Bronchial epithelial cell (primary cell): ENCODE measurements at regions not wholly inside any gene's neighbourhood (a gene's known extent, or its start where the extent isn't known, plus 50 kb on each side); places are given as distances from the start of the nearest gene placed in this dataset.

ENCODE experiments used
- DNase-seq: peaks from one replicate; pipeline ENCODE4 v3.0.0-alpha.2; 2010; ENCODE audit warnings: low read depth
- FAIRE-seq: peaks from 2 replicates; lab custom pipeline; 2011; peaks lifted over from hg19 to GRCh38; lab: Jason Lieb, UNC
- H3K27me3 ChIP-seq: 2 replicates; pipeline ENCODE4 v1.5.1; 2011; ENCODE audit warnings: low read length; ENCODE audit not compliant: control insufficient read depth, insufficient read depth
- H3K36me3 ChIP-seq: 2 replicates; pipeline ENCODE4 v1.5.1; 2011; ENCODE audit warnings: low read length; ENCODE audit not compliant: control insufficient read depth, insufficient read depth
- H3K4me3 ChIP-seq: 2 replicates; pipeline ENCODE4 v1.5.1; 2011; ENCODE audit warnings: mild to moderate bottlenecking, low read depth, low read length, control low read depth
- TF ChIP-seq, protein P1 (sequence below): IDR thresholded peaks from 2 replicates; pipeline ENCODE4 v1.5.1; 2011; ENCODE audit warnings: mild to moderate bottlenecking, moderate library complexity, low read length, control low read depth, inconsistent platforms; ENCODE audit not compliant: insufficient read depth, severe bottlenecking

DNA sequence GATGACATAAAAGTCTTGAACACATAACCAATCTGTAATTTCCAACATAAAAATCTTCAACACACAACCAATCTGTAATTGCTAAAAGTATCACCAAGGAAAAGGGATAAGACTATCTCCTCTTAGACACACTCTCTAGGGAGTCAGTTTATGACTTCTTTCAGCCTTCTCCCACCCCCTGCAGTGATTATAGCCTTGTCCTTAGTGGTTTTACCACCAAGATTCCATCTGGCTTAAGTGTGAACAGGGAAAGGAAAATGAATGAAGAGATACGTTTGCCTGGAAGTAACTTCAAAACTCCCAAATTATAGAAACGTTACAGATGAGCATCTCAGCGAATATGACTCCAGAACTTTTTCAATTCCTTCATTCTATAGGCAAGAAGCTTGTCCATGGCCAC, 136.2 kb upstream of the RASSF8 start:
- H3K36me3 ChIP-seq, result no peaks in the 10 kb centered on the region
- DNase-seq (no peak), FAIRE-seq (no peak)
- H3K4me3 ChIP-seq, result no peak overlapping the region
- TF ChIP-seq, protein P1, sequence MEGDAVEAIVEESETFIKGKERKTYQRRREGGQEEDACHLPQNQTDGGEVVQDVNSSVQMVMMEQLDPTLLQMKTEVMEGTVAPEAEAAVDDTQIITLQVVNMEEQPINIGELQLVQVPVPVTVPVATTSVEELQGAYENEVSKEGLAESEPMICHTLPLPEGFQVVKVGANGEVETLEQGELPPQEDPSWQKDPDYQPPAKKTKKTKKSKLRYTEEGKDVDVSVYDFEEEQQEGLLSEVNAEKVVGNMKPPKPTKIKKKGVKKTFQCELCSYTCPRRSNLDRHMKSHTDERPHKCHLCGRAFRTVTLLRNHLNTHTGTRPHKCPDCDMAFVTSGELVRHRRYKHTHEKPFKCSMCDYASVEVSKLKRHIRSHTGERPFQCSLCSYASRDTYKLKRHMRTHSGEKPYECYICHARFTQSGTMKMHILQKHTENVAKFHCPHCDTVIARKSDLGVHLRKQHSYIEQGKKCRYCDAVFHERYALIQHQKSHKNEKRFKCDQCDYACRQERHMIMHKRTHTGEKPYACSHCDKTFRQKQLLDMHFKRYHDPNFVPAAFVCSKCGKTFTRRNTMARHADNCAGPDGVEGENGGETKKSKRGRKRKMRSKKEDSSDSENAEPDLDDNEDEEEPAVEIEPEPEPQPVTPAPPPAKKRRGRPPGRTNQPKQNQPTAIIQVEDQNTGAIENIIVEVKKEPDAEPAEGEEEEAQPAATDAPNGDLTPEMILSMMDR, result no peak
- H3K27me3 ChIP-seq, result peaks cover 4% of the 10 kb centered on the region

DNA sequence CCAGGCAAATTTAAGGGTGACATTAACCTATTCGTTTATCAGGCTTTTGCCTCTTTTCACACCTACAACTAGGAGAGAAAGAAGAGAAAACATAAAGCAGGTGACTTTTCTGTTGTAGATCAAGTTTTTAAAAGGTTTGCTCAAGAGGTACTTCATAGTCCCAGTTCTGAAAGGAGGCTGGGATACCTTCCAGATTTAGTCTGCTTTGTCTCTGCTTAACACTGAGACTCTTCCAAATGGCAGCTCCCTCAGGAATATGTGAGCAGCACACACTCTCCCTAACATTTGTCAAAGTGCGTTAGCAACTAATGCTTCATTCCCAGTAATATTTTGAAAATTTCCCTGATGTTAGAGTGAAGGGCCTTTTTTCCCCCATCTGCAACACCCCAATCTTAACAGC, 133.7 kb upstream of the RASSF8 start:
- peaks cover 2% of the 10 kb centered on the region for H3K27me3 ChIP-seq
- no peaks in the 10 kb centered on the region for H3K36me3 ChIP-seq
- no peak for FAIRE-seq
- DNase-seq, result no peak
- TF ChIP-seq, protein P1, result no peak
- no peak overlapping the region for H3K4me3 ChIP-seq

- Histone ChIP-seq H3K27me3 (no peaks in the 10 kb centered on the region), H3K36me3 (no peaks in the 10 kb centered on the region), H3K4me3 (no peak overlapping the region)
- DNase-seq (no peak), FAIRE-seq (no peak)
- TF ChIP-seq, protein P1, result no peak
Measured at GRCh38 chr12:25825446-25825845, 133.0 kb upstream of the RASSF8 start.

DNA sequence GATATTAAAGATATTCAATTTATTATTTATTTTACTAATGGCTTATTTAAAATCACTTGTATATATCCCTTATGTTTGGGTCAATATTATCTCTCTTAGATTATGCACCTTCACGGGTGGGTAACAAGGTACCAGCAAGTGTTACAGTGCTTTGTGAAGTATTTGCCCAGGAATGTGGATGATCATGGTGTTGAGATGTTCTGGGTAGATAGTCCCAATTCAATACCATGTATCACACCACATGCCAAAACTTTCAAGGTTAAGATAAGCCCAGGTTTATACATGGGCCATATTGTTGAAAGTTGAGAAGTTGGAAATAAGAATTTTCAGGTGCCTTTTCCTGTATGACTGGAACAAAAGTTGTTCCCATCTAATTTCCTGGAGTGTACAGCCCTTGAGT, 131.3 kb upstream of the RASSF8 start:
- TF ChIP-seq, protein P1, result no peak
- H3K27me3 ChIP-seq, result no peaks in the 10 kb centered on the region
- H3K4me3 ChIP-seq, result no peak overlapping the region
- no peaks in the 10 kb centered on the region for H3K36me3 ChIP-seq
- DNase-seq (no peak), FAIRE-seq (no peak)

DNA sequence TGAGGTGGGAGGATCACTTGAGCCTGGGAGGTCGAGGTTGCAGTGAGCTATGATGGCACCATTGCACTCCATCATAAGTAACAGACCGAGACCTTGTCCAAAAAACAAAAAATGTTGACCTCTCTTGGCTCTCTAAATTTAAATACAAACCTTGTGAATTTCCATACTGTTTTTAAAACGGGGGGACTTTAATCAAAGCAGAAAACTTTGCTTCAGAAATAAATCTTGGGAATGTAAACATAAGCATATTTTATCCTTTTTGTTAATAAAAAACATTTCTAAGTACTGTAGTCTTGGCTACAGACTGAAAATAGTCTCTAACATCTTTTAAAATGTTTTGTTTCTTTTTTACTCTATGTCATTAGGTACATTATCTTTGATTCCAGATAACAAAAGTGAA, 130.7 kb upstream of the RASSF8 start:
- no peak for DNase-seq
- Histone ChIP-seq H3K36me3 (no peaks in the 10 kb centered on the region), H3K27me3 (no peaks in the 10 kb centered on the region), H3K4me3 (no peak overlapping the region)
- FAIRE-seq, result no peak
- TF ChIP-seq, protein P1, result no peak

DNA sequence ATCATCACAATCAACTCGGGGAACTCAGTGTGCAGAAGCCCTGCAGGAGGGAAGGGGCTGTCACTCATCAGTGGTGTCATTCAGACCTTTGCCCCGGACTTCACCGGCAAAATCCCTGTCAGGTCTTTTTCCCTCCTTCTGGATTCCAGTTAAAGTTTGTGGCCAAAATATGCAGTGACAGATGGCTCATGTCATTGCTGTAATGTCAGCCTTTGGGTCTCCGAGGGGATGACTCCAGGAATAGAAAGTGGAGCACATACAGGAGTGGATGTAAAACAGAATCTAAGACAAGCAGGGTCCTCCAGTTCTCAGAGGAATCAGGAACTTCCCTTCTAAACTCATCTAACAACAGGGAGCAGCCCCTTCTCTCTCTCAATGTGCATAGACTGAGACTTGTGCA, 130.3 kb upstream of the RASSF8 start:
- FAIRE-seq, result peak; percentile 86
- TF ChIP-seq, protein P1, result no peak
- no peak for DNase-seq

More for the DNA sequence above, 130.3 kb upstream of the RASSF8 start:
- H3K27me3 ChIP-seq, result no peaks in the 10 kb centered on the region
- H3K36me3 ChIP-seq, result no peaks in the 10 kb centered on the region
- H3K4me3 ChIP-seq, result no peak overlapping the region
